Adrenal gland (tissue), 9 donors: ENCODE measurements at regions not wholly inside any gene's neighbourhood (a gene's known extent, or its start where the extent isn't known, plus 50 kb on each side); places are given as distances from the start of the nearest gene placed in this dataset.
"Not testable (repeated sequence)": the region's sequence is repeated elsewhere in the genome, so short reads cannot be mapped to it uniquely, and the experiment has no call there.

Experiments used
- DNase-seq, 7 donors: peaks; one replicate each; pipeline ENCODE4 v3.0.0-alpha.2; 2019 to 2020
- H3K27ac ChIP-seq, 5 donors: fragments of 200-600 bp; sonication (generic) in 4 of 5; 1 replicate in 3 of 5; 2 replicates in 2 of 5; pipeline versions ENCODE4 v1.5.1 to v1.8.0; 2016 to 2020; ENCODE audit warnings: mild to moderate bottlenecking in 1 of 5
- H3K27me3 ChIP-seq: fragments of 200-600 bp; 2 replicates; pipeline ENCODE4 v1.8.0; 2021
- H3K36me3 ChIP-seq, 2 donors: fragments of 200-600 bp; replicated peaks in 1 of 2; 1 replicate in 1 of 2; 2 replicates in 1 of 2; pipeline versions ENCODE4 v1.5.1 to v1.8.0; 2018 to 2022
- H3K4me1 ChIP-seq, 2 donors: fragments of 200-600 bp; replicated peaks in 1 of 2; 1 replicate in 1 of 2; 2 replicates in 1 of 2; pipeline versions ENCODE4 v1.5.1 to v1.8.0; 2018 to 2021
- H3K4me3 ChIP-seq, 4 donors: fragments of 200-600 bp; sonication (generic) in 3 of 4; one replicate each; pipeline ENCODE4 v1.5.1; 2016 to 2018
- H3K9me3 ChIP-seq, 3 donors: fragments of 200-600 bp; sonication (generic) in 1 of 3; replicated peaks in 1 of 3; 1 replicate in 2 of 3; 2 replicates in 1 of 3; pipeline versions ENCODE4 v1.5.1 to v1.8.0; 2016 to 2021
- CTCF ChIP-seq, 6 experiments: fragments of 450-650 bp in 4 of 6; fragments of 200-600 bp in 2 of 6; sonication (generic) in 1 of 6; IDR thresholded peaks; 1 replicate in 5 of 6; 2 replicates in 1 of 6; pipeline versions ENCODE4 v1.5.1 to v1.8.0; 2016 to 2021; ENCODE audit warnings: antibody characterized with exemption in 6 of 6, mild to moderate bottlenecking in 2 of 6, moderate library complexity in 1 of 6
- POLR2A ChIP-seq, 2 donors: fragments of 450-650 bp; IDR thresholded peaks; one replicate each; pipeline ENCODE4 v1.6.1; 2017; ENCODE audit warnings: antibody characterized with exemption in 2 of 2, mild to moderate bottlenecking in 2 of 2, moderate library complexity in 1 of 2
- WGBS, 4 donors: extraction: QIAGEN DNeasy Blood & Tissue Kit in 2 of 4; methylation state at CpG; one replicate each; pipeline versions ENCODE4 v1.1.5 to v1.1.7; 2013 to 2017; 5-methylcytosine and 5-hydroxymethylcytosine counted together
- intact Hi-C, 2 donors: fragments of 100-400 bp; cut with DNase I; formaldehyde crosslinking; loops; one replicate each; pipeline versions ENCODE4 v1.14.1 to v1.15.0; 2022 to 2023
- donor health status: healthy with polysubstance abuse.
- donor health status: Bipolar disorder and iron deficiency.
- donor health status: DM: yes; HTN: yes; CAD: no.
- donor health status: DM: no; HTN: no; CAD: no.
- donor health status: DM: no; HTN: no; CAD: no.

- 85 to 96% (median 86%) methylated on average over 2 of the region's 2 CpGs for WGBS, 4 donors
- no peak overlapping the region for H3K4me3 ChIP-seq
- H3K27me3 ChIP-seq = no peaks in the 10 kb centered on the region
- no peaks in the 10 kb centered on the region for H3K36me3 ChIP-seq
- no peak for DNase-seq
- no peak for TF ChIP-seq POLR2A (IDR thresholded peaks at IDR 0.05)
- no peak for TF ChIP-seq CTCF (IDR thresholded peaks at IDR 0.05)
- no peaks in the 10 kb centered on the region for H3K9me3 ChIP-seq
- intact Hi-C loops = no loop called here
- H3K4me1 ChIP-seq = no peaks in the 10 kb centered on the region
- H3K27ac ChIP-seq = no peak overlapping the region
Observed at GRCh38 chr1:213786683-213787082, 201.1 kb upstream of the PROX1 start.

- DNase-seq = peak in 3 of 7 donors; percentile 10 to 38 (median 23)
- intact Hi-C loops = no loop called here
- WGBS, 4 donors = 34 to 46% (median 39%) methylated on average over 3 of the region's 3 CpGs
Observed at GRCh38 chr1:213790565-213790964, 197.2 kb upstream of the PROX1 start.

GRCh38 chr1:213793482-213794067, 194.2 kb upstream of the PROX1 start:
- intact Hi-C loops = no loop called here
- WGBS, 4 donors = 57 to 65% (median 61%) methylated on average over 13 of the region's 13 CpGs

More at GRCh38 chr1:213790565-213790964, 197.2 kb upstream of the PROX1 start:
- no peaks in the 10 kb centered on the region for H3K4me1 ChIP-seq
- no peak overlapping the region for H3K27ac ChIP-seq
- no peaks in the 10 kb centered on the region for H3K36me3 ChIP-seq
- no peaks in the 10 kb centered on the region for H3K9me3 ChIP-seq
- H3K4me3 ChIP-seq = no peak overlapping the region
- no peaks in the 10 kb centered on the region for H3K27me3 ChIP-seq
- no peak for TF ChIP-seq CTCF (IDR thresholded peaks at IDR 0.05)
- no peak for TF ChIP-seq POLR2A (IDR thresholded peaks at IDR 0.05)

GRCh38 chr1:213796525-213796924, 191.2 kb upstream of the PROX1 start:
- Histone ChIP-seq H3K36me3 (no peaks in the 10 kb centered on the region), H3K4me1 (no peaks in the 10 kb centered on the region), H3K4me3 (no peak overlapping the region), H3K27me3 (no peaks in the 10 kb centered on the region), H3K9me3 (no peaks in the 10 kb centered on the region), H3K27ac (no peak overlapping the region)
- WGBS, 4 donors = 75 to 80% (median 77%) methylated on average over 8 of the region's 8 CpGs
- intact Hi-C loops = no loop called here
- no peak for DNase-seq
- no peak for TF ChIP-seq CTCF (IDR thresholded peaks at IDR 0.05)
- no peak for TF ChIP-seq POLR2A (IDR thresholded peaks at IDR 0.05)

More at GRCh38 chr1:213793482-213794067, 194.2 kb upstream of the PROX1 start:
- Histone ChIP-seq H3K4me1 (no peaks in the 10 kb centered on the region), H3K36me3 (no peaks in the 10 kb centered on the region), H3K27ac (no peak overlapping the region), H3K9me3 (no peaks in the 10 kb centered on the region), H3K4me3 (no peak overlapping the region), H3K27me3 (no peaks in the 10 kb centered on the region)
- DNase-seq = no peak
- TF ChIP-seq CTCF (IDR thresholded peaks at IDR 0.05) (no peak), POLR2A (IDR thresholded peaks at IDR 0.05) (no peak)

GRCh38 chr1:213808288-213808687, 179.5 kb upstream of the PROX1 start:
- DNase-seq, H3K9me3 ChIP-seq, H3K4me3 ChIP-seq, H3K27ac ChIP-seq, H3K4me1 ChIP-seq, intact Hi-C loops, H3K36me3 ChIP-seq, H3K27me3 ChIP-seq: not testable (repeated sequence)
- WGBS, 4 donors = 90 to 95% (median 94%) methylated on average over 3 to 7 of the region's 7 CpGs
